HEK293 (cell line): ENCODE measurements at regions not wholly inside any gene's neighbourhood (a gene's known extent, or its start where the extent isn't known, plus 50 kb on each side); places are given as distances from the start of the nearest gene placed in this dataset.

Experiments used
- ELK4 ChIP-seq: IDR thresholded peaks from 2 replicates; pipeline ENCODE4 v1.6.1; 2011; ENCODE audit warnings: mild to moderate bottlenecking, low read depth, low read length, borderline replicate concordance
- TCF7L2 ChIP-seq: IDR thresholded peaks from 2 replicates; pipeline ENCODE4 v1.6.1; 2011; ENCODE audit warnings: low read depth, mild to moderate bottlenecking, inconsistent platforms, low read length, moderate library complexity, borderline replicate concordance
- YY1 ChIP-seq: fragments of 450-650 bp; formaldehyde crosslinking; IDR thresholded peaks from 2 replicates; pipeline ENCODE4 v1.5.1; 2018; ENCODE audit warnings: missing biosample characterization, missing genetic modification characterization
- ZBTB7A ChIP-seq: fragments of 450-650 bp; formaldehyde crosslinking; IDR thresholded peaks from 2 replicates; pipeline ENCODE4 v1.5.1; 2016; ENCODE audit warnings: low read depth, missing biosample characterization, missing genetic modification characterization
- ZNF121 ChIP-seq: fragments of 450-650 bp; formaldehyde crosslinking; IDR thresholded peaks from 2 replicates; pipeline ENCODE4 v1.5.1; 2016; ENCODE audit warnings: missing biosample characterization, missing genetic modification characterization
- ZNF26 ChIP-seq: fragments of 450-650 bp; formaldehyde crosslinking; IDR thresholded peaks from 2 replicates; pipeline ENCODE4 v1.5.1; 2016; ENCODE audit warnings: missing biosample characterization, missing genetic modification characterization
- ZNF350 ChIP-seq: fragments of 450-650 bp; formaldehyde crosslinking; IDR thresholded peaks from 2 replicates; pipeline ENCODE4 v1.5.0; 2017; ENCODE audit warnings: missing biosample characterization, mild to moderate bottlenecking, missing genetic modification characterization
- ZNF398 ChIP-seq: fragments of 450-650 bp; formaldehyde crosslinking; IDR thresholded peaks from 2 replicates; pipeline ENCODE4 v1.5.1; 2017; ENCODE audit warnings: missing biosample characterization, missing genetic modification characterization
- TF ChIP-seq, protein P1 (sequence below): fragments of 450-650 bp; formaldehyde crosslinking; IDR thresholded peaks from 2 replicates; pipeline ENCODE4 v1.5.1; 2016; ENCODE audit warnings: missing biosample characterization, missing genetic modification characterization
- TF ChIP-seq, protein P2 (sequence below): fragments of 450-650 bp; formaldehyde crosslinking; IDR thresholded peaks from 2 replicates; pipeline ENCODE4 v1.5.1; 2016; ENCODE audit warnings: missing biosample characterization, missing genetic modification characterization
- TF ChIP-seq, protein P3 (sequence below): fragments of 450-650 bp; formaldehyde crosslinking; IDR thresholded peaks from 2 replicates; pipeline ENCODE4 v1.5.1; 2016; ENCODE audit warnings: missing biosample characterization, missing genetic modification characterization
- TF ChIP-seq, protein P4 (sequence below): fragments of 450-650 bp; formaldehyde crosslinking; IDR thresholded peaks from 2 replicates; pipeline ENCODE4 v1.5.1; 2016; ENCODE audit warnings: missing biosample characterization, missing genetic modification characterization

DNA sequence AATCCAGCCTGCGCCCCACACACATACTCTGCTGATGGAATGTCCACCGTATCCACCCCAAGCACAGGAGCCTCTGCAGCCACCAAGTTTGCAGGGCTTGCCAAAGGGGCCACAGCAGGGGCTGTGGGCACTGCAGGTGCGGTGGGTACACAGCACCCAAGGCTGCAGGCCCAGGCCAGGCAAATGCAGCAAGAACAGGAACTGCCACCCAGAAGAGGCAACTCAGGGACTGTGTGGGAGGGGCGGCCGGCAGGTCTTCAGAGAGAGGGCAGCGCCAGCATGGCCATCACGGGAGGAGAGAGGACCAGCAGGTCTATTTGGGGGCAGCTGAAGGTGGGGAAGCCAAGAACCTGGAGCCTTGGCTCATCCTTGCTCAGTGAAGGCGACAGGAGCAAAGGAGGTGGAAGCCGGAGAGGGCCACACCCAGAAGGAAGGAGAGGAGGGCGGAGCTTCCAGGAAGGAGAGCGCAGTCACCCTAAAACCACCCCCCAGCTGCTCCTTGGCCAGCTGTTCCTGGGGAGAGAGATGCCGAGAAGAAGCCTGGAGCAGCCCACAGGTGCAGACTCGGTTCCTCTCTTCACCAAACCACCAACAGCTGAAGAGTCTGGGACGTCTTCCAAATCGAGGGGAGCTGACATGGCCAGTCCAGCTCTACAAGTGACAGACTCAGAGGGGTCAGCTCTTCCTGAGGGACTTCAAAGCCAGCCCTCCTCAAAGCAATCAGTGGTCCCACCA is 265.1 kb upstream of the CDYL start:
- TF ChIP-seq, protein P1, sequence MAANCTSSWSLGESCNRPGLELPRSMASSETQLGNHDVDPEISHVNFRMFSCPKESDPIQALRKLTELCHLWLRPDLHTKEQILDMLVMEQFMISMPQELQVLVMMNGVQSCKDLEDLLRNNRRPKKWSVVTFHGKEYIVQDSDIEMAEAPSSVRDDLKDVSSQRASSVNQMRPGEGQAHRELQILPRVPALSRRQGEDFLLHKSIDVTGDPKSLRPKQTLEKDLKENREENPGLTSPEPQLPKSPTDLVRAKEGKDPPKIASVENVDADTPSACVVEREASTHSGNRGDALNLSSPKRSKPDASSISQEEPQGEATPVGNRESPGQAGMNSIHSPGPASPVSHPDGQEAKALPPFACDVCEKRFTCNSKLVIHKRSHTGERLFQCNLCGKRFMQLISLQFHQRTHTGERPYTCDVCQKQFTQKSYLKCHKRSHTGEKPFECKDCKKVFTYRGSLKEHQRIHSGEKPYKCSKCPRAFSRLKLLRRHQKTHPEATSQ (tag by site-specific recombination), result no peak
- TF ChIP-seq, protein P2, sequence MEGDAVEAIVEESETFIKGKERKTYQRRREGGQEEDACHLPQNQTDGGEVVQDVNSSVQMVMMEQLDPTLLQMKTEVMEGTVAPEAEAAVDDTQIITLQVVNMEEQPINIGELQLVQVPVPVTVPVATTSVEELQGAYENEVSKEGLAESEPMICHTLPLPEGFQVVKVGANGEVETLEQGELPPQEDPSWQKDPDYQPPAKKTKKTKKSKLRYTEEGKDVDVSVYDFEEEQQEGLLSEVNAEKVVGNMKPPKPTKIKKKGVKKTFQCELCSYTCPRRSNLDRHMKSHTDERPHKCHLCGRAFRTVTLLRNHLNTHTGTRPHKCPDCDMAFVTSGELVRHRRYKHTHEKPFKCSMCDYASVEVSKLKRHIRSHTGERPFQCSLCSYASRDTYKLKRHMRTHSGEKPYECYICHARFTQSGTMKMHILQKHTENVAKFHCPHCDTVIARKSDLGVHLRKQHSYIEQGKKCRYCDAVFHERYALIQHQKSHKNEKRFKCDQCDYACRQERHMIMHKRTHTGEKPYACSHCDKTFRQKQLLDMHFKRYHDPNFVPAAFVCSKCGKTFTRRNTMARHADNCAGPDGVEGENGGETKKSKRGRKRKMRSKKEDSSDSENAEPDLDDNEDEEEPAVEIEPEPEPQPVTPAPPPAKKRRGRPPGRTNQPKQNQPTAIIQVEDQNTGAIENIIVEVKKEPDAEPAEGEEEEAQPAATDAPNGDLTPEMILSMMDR (tag by site-specific recombination), result no peak
- TF ChIP-seq ZNF121 (tag by site-specific recombination) (no peak), ZNF350 (tag by site-specific recombination) (no peak), YY1 (tag by site-specific recombination) (no peak), ELK4 (no peak), TCF7L2 (no peak), ZNF398 (no peak), ZNF26 (tag by site-specific recombination) (no peak), ZBTB7A (tag by site-specific recombination) (no peak)
- TF ChIP-seq, protein P3, sequence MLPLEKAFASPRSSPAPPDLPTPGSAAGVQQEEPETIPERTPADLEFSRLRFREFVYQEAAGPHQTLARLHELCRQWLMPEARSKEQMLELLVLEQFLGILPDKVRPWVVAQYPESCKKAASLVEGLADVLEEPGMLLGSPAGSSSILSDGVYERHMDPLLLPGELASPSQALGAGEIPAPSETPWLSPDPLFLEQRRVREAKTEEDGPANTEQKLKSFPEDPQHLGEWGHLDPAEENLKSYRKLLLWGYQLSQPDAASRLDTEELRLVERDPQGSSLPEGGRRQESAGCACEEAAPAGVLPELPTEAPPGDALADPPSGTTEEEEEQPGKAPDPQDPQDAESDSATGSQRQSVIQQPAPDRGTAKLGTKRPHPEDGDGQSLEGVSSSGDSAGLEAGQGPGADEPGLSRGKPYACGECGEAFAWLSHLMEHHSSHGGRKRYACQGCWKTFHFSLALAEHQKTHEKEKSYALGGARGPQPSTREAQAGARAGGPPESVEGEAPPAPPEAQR (tag by site-specific recombination), result no peak
- TF ChIP-seq, protein P4, sequence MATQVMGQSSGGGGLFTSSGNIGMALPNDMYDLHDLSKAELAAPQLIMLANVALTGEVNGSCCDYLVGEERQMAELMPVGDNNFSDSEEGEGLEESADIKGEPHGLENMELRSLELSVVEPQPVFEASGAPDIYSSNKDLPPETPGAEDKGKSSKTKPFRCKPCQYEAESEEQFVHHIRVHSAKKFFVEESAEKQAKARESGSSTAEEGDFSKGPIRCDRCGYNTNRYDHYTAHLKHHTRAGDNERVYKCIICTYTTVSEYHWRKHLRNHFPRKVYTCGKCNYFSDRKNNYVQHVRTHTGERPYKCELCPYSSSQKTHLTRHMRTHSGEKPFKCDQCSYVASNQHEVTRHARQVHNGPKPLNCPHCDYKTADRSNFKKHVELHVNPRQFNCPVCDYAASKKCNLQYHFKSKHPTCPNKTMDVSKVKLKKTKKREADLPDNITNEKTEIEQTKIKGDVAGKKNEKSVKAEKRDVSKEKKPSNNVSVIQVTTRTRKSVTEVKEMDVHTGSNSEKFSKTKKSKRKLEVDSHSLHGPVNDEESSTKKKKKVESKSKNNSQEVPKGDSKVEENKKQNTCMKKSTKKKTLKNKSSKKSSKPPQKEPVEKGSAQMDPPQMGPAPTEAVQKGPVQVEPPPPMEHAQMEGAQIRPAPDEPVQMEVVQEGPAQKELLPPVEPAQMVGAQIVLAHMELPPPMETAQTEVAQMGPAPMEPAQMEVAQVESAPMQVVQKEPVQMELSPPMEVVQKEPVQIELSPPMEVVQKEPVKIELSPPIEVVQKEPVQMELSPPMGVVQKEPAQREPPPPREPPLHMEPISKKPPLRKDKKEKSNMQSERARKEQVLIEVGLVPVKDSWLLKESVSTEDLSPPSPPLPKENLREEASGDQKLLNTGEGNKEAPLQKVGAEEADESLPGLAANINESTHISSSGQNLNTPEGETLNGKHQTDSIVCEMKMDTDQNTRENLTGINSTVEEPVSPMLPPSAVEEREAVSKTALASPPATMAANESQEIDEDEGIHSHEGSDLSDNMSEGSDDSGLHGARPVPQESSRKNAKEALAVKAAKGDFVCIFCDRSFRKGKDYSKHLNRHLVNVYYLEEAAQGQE (tag by site-specific recombination), result no peak
